GM21737 (cell line): ENCODE measurements at regions not wholly inside any gene's neighbourhood (a gene's known extent, or its start where the extent isn't known, plus 50 kb on each side); places are given as distances from the start of the nearest gene placed in this dataset.
"Not testable (repeated sequence)": the region's sequence is repeated elsewhere in the genome, so short reads cannot be mapped to it uniquely, and the experiment has no call there.

Experiments used
- ATAC-seq: cut with Tn5 transposase; IDR thresholded peaks from one replicate; pipeline ENCODE4 v1.9.1; 2021; ENCODE audit warnings: mild to moderate bottlenecking, moderate library complexity; ENCODE audit not compliant: unreplicated experiment

GRCh38 chr9:38134611-38135237 lies 65.7 kb upstream of the SHB start:
- no peak for ATAC-seq

GRCh38 chr9:38133595-38133994 lies 64.6 kb upstream of the SHB start:
- ATAC-seq: no peak

GRCh38 chr9:38132956-38133355 lies 63.9 kb upstream of the SHB start:
- ATAC-seq: no peak

GRCh38 chr9:38131729-38132128 lies 62.7 kb upstream of the SHB start:
- ATAC-seq: no peak

GRCh38 chr9:38130724-38131123 lies 61.7 kb upstream of the SHB start:
- no peak for ATAC-seq

- no peak for ATAC-seq
Observed at GRCh38 chr9:38129366-38129765, 60.3 kb upstream of the SHB start.

- ATAC-seq: no peak
Observed at GRCh38 chr9:38128752-38129270, 59.8 kb upstream of the SHB start.

GRCh38 chr9:38127271-38127839 lies 58.3 kb upstream of the SHB start:
- ATAC-seq: no peak

GRCh38 chr9:38126730-38127129 lies 57.7 kb upstream of the SHB start:
- no peak for ATAC-seq

GRCh38 chr9:38125889-38126288 lies 56.9 kb upstream of the SHB start:
- ATAC-seq: no peak

- ATAC-seq: not testable (repeated sequence)
Observed at GRCh38 chr9:38123359-38123758, 54.3 kb upstream of the SHB start.

GRCh38 chr9:38120961-38121360 lies 51.9 kb upstream of the SHB start:
- ATAC-seq: no peak

GRCh38 chr9:38119560-38120236 lies 50.7 kb upstream of the SHB start:
- no peak for ATAC-seq

GRCh38 chr9:38118862-38119438 lies 49.9 kb upstream of the SHB start:
- ATAC-seq: no peak
